HG03460 (cell line): ENCODE measurements at regions not wholly inside any gene's neighbourhood (a gene's known extent, or its start where the extent isn't known, plus 50 kb on each side); places are given as distances from the start of the nearest gene placed in this dataset.

Source experiments
- ATAC-seq: cut with Tn5 transposase; IDR thresholded peaks from one replicate; pipeline ENCODE4 v1.9.1; 2021; ENCODE audit not compliant: unreplicated experiment

DNA sequence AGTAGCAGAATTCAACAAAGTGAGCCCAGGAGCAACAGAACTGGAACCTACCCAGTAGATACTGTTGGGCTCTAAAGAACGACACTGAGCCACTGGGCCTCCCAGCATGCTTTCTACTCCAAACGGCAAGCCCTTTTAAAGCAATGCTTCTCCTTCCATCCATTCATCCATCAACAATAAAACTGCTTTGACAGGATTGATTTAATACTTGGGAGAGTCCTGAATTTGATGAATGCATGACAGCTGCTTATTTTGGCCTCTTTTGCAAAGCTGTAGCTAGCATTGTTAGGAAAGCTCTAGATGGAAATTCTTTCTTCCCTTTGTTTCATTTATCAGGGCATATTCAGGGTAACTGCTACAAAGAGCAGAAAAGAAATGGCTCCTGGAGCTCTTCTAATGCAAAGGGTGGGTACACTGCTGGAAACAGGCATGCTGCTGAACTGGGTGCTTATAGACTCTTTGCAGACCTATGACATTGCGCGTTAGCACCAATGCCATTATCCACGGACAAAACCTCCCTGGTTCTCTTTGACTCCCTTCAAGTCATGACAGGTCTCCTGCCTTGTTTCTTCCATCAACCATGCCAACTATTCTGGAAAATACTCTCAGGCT, 138.4 kb upstream of the HNRNPA3 start:
- ATAC-seq = no peak

GRCh38 chr2:177075254-177075653, 137.3 kb upstream of the HNRNPA3 start:
- no peak for ATAC-seq

DNA sequence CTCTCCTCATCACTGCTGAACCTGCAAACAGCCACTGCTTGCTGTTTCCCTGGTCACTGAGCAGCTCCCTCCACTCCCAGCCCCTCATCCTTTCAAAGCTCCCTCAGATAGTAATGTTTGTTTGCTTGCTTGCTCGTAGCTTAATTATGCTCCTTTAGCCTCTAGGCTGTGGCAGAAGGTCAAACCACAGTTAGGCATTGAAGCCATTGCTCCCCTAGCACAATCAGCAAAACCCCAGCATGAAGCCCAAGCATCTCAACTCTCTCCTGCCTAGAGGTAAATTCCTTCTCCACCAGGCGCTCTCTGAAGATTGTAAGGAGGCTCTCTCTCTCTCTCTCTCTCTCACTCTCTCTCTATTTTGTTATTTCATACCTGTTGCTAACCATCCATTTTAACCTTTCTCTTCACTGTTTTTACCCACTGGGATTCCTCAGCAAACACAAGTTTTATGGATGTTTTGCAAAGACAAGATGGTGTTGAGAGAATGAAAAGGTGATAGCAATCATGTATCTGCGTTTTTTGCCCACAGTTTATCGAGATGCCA, 135.9 kb upstream of the HNRNPA3 start:
- ATAC-seq = no peak

DNA sequence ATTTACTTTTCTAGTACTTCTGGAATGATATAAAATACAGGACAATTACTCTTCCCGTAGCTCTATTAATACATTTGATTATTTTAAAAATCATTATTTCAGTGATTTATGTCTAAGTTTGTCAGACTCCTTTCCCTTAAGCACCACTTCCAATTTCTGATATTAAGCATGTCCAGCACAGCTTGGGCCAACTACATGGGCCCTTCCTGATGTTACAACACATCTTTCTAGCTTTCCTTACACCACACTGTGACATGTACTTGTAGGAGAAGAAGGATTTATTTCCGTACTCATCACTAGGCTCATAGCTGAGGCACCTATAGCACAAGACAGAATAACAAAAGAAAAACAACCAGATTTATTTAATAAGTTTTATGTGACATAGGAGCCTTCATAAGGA, 134.8 kb upstream of the HNRNPA3 start:
- ATAC-seq = no peak

- ATAC-seq = no peak
Measured at GRCh38 chr2:177078416-177078815, 134.2 kb upstream of the HNRNPA3 start.

DNA sequence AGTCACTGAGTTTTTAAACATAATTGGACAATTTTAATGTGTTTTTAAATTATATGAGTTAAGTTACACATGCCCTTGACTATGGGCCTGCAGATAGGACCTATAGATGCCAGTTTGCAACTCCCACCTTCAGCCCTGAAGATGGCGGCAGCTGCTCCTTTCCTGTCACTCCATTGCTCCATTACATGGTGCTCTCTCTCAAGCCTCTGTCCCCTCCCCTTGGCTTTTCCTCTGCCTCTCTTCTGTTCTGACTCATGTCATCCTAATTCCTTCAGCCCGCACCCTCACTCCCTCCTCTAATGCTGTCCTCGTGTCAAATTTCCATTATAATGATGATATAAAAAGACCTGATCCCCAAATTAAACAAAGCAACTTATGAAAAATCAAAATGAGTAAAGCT, 133.7 kb upstream of the HNRNPA3 start:
- ATAC-seq = no peak

GRCh38 chr2:177080746-177081284, 131.8 kb upstream of the HNRNPA3 start:
- ATAC-seq = no peak

DNA sequence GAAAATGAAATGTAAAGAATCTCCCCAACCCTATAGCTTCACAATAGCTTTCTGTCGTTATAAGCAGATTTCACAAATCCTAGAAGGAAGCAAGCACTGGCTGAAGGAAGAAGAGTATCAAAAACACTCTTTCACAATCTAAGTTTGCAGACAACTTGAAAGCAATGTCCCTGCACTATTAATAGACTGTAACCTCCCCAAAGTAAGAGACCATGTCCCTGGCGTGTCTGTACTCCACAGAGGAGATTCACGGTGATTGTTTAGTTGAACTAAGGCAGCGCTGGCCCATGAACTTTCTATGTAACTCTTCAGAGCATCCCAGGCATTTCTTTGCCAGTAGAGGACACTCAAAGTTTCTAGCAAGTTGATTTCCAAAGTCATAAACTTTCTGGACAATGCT, 128.0 kb upstream of the HNRNPA3 start:
- no peak for ATAC-seq

DNA sequence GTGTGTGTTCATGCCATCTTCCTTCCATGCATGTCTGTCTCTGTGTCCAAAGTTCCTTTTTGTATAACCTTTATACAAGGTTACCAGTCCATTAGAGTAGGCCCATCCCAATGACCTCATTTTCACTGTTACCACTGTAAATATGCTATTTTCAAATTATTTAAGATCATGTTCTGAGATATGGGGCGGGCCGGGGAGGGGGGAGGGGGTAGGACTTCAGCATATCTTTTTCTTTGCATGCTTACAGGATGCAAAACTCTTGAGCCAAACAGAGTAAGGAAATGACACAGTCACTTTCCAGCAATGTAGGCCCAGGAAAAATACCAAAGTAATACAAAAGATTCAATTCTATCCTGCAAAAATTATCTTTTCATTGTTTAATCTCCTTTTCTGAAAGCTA, 124.1 kb upstream of the HNRNPA3 start:
- no peak for ATAC-seq

- ATAC-seq = no peak
Measured at GRCh38 chr2:177090967-177091366, 121.6 kb upstream of the HNRNPA3 start.

DNA sequence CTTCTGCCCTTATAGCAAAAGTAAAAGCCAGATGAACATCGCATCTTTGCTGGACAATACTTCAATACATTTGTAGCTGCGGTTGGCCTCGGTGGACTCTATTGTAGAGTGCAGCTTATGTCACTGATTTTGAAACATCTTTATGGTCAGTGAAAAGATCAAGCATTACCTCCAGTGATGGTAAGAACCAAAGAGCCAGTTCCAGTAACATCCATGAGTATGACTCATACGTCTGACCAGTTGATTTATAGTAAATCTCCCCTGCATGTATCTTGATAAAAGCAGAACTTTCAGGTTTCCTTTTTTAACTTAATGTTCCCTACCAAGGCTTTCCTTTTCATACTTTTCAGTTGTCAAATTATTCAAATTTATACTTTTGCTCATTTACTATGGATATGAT, 119.2 kb upstream of the HNRNPA3 start:
- no peak for ATAC-seq

- no peak for ATAC-seq
Measured at GRCh38 chr2:177098001-177098613, 114.5 kb upstream of the HNRNPA3 start.

DNA sequence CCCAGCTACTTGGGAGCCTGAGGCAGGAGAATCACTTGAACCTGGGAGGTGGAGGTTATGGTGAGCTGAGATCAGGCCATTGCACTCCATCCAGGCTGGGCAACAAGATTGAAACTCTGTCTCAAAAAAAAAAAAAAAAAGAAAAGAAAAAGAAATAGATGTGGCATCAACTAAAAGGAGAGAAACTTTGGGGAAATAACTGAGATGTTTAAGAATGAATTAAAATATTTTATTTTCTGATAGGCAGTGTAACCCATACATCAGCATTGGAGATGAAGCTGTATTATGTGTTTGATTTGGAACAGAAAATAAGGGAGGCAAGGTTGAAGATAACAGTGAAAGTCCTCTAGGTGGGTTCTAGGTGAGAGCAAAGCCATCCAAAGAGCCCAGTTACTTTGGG, 110.7 kb upstream of the HNRNPA3 start:
- ATAC-seq = no peak

GRCh38 chr2:177106212-177106611, 106.4 kb upstream of the HNRNPA3 start:
- no peak for ATAC-seq

GRCh38 chr2:177108890-177109289, 103.7 kb upstream of the HNRNPA3 start:
- no peak for ATAC-seq

DNA sequence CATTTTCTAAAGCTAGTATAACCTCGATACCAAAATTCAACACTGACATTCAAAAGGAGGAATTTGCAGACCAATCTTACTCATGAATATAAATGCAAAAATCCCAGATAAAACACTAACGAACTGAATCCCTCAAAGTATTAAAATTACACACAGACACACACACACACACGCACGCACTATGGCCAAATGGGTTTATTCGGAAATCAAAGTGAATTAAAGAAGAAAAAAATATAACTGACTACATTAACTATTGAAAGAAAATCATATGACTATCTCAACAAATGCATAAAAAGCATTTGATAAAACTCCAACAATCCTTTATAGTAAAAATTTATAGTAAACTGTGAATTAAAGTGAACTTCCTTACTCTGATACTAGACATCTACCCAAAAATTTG, 97.9 kb upstream of the HNRNPA3 start:
- no peak for ATAC-seq

GRCh38 chr2:177117755-177118154, 94.8 kb upstream of the HNRNPA3 start:
- ATAC-seq = no peak

- no peak for ATAC-seq
Measured at GRCh38 chr2:177118636-177119035, 94.0 kb upstream of the HNRNPA3 start.

GRCh38 chr2:177119099-177119498, 93.5 kb upstream of the HNRNPA3 start:
- ATAC-seq = no peak

DNA sequence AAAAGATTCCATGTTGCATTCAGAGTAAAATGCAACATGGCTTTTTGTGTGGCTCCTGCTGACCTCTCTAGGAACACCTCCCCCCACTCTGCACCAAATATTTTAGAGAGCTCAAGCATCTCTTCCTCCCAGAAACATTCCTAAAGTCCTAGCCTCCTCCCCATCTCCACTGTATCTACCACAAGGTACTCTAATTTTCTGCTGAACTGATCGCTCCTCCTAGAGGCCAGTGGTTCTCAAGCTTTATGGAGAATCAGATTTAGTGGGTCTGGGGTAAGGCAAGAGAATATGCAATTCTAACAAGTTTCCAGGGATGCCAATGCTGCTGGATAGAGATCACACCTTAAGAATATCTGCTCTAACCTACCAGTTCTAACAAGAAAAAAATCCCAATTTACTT, 89.5 kb upstream of the HNRNPA3 start:
- ATAC-seq = no peak

- ATAC-seq = no peak
Measured at GRCh38 chr2:177124371-177124770, 88.2 kb upstream of the HNRNPA3 start.

- ATAC-seq = no peak
Measured at GRCh38 chr2:177127821-177128220, 84.8 kb upstream of the HNRNPA3 start.

GRCh38 chr2:177129610-177130009, 83.0 kb upstream of the HNRNPA3 start:
- no peak for ATAC-seq
